Neural progenitor cell (in vitro differentiated cells): ENCODE measurements at regions not wholly inside any gene's neighbourhood (a gene's known extent, or its start where the extent isn't known, plus 50 kb on each side); places are given as distances from the start of the nearest gene placed in this dataset.

ENCODE experiments used
- DNase-seq: peaks from one replicate; pipeline ENCODE4 v3.0.0-alpha.2; 2016; ENCODE audit warnings: low spot score
- H2AFZ ChIP-seq: fragments of 200-600 bp; sonication (generic); replicated peaks from 2 replicates; pipeline ENCODE4 v1.6.1; 2016; ENCODE audit warnings: antibody characterized with exemption
- H3F3A ChIP-seq: fragments of 200-600 bp; sonication (generic); 2 replicates; pipeline ENCODE4 v1.6.1; 2016; ENCODE audit warnings: antibody characterized with exemption, low read depth
- H3K27ac ChIP-seq: fragments of 200-600 bp; sonication (generic); 2 replicates; pipeline ENCODE4 v1.5.1; 2016; ENCODE audit warnings: mild to moderate bottlenecking
- H3K27me3 ChIP-seq: fragments of 200-600 bp; sonication (generic); 2 replicates; pipeline ENCODE4 v1.6.1; 2016; ENCODE audit warnings: mild to moderate bottlenecking, moderate library complexity
- H3K36me3 ChIP-seq: fragments of 200-600 bp; sonication (generic); 2 replicates; pipeline ENCODE4 v1.5.1; 2016
- H3K4me1 ChIP-seq: fragments of 200-600 bp; sonication (generic); 2 replicates; pipeline ENCODE4 v1.6.1; 2016; ENCODE audit warnings: mixed run types
- H3K4me2 ChIP-seq: fragments of 200-600 bp; sonication (generic); 2 replicates; pipeline ENCODE4 v1.6.1; 2016
- H3K4me3 ChIP-seq: fragments of 200-600 bp; sonication (generic); 2 replicates; pipeline ENCODE4 v1.5.1; 2016
- H3K79me2 ChIP-seq: fragments of 200-600 bp; sonication (generic); 2 replicates; pipeline ENCODE4 v1.6.1; 2016; ENCODE audit warnings: low read depth
- H3K9ac ChIP-seq: fragments of 200-600 bp; sonication (generic); 2 replicates; pipeline ENCODE4 v1.6.1; 2016
- H3K9me3 ChIP-seq: fragments of 200-600 bp; sonication (generic); 2 replicates; pipeline ENCODE4 v1.5.1; 2016; ENCODE audit warnings: low read depth
- H4K20me1 ChIP-seq: fragments of 200-600 bp; sonication (generic); 2 replicates; pipeline ENCODE4 v1.6.1; 2016; ENCODE audit warnings: low read depth
- H3K27ac Mint-ChIP-seq: 3 replicates; pipeline ENCODE4 v1.8.0; 2021; ENCODE audit warnings: mixed read lengths
- H3K27me3 Mint-ChIP-seq: 2 replicates; pipeline ENCODE4 v1.8.0; 2022; ENCODE audit warnings: low read depth, mild to moderate bottlenecking, inconsistent platforms, moderate library complexity, mixed read lengths; ENCODE audit not compliant: insufficient read depth
- H3K36me3 Mint-ChIP-seq: 3 replicates; pipeline ENCODE4 v1.8.0; 2021; ENCODE audit warnings: mixed read lengths
- H3K4me1 Mint-ChIP-seq: 3 replicates; pipeline ENCODE4 v1.8.0; 2021; ENCODE audit warnings: mixed read lengths
- H3K4me3 Mint-ChIP-seq: 3 replicates; pipeline ENCODE4 v1.8.0; 2021; ENCODE audit warnings: mild to moderate bottlenecking, moderate library complexity, mixed read lengths
- H3K9me3 Mint-ChIP-seq: 3 replicates; pipeline ENCODE4 v1.8.0; 2020; ENCODE audit warnings: mixed read lengths
- EZH2 ChIP-seq: fragments of 200-600 bp; sonication (generic); IDR thresholded peaks from 2 replicates; pipeline ENCODE4 v1.6.1; 2017; ENCODE audit warnings: antibody characterized with exemption, mild to moderate bottlenecking, moderate library complexity
- EZH2phosphoT487 ChIP-seq: fragments of 200-600 bp; sonication (generic); IDR thresholded peaks from 2 replicates; pipeline ENCODE4 v1.6.1; 2017; ENCODE audit warnings: antibody characterized with exemption
- TF ChIP-seq, protein P1 (sequence below): fragments of 200-600 bp; sonication (generic); IDR thresholded peaks from 2 replicates; pipeline ENCODE4 v1.5.1; 2017; ENCODE audit warnings: antibody characterized with exemption, mild to moderate bottlenecking

DNA sequence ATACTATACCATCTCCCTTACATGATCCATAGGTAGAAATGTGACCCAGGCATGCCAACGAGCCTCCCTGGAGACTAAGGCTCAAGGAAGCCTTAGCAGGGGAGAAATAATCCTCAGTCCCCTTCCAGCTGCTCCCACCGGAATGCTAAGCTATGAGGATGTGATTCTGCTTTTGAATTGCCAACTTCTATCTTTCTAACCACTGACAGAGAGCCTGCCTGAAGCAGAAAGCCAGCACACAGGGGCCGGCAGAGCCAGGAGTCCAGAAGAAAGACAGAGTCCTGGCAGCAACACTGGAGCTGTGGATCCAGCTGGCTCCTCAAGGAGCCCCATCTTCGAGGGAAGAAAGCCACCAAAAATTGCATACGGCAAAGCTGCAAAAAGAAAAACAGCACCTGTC is 579.6 kb upstream of the CDH5 start:
- no peak overlapping the region for H3K4me3 Mint-ChIP-seq

DNA sequence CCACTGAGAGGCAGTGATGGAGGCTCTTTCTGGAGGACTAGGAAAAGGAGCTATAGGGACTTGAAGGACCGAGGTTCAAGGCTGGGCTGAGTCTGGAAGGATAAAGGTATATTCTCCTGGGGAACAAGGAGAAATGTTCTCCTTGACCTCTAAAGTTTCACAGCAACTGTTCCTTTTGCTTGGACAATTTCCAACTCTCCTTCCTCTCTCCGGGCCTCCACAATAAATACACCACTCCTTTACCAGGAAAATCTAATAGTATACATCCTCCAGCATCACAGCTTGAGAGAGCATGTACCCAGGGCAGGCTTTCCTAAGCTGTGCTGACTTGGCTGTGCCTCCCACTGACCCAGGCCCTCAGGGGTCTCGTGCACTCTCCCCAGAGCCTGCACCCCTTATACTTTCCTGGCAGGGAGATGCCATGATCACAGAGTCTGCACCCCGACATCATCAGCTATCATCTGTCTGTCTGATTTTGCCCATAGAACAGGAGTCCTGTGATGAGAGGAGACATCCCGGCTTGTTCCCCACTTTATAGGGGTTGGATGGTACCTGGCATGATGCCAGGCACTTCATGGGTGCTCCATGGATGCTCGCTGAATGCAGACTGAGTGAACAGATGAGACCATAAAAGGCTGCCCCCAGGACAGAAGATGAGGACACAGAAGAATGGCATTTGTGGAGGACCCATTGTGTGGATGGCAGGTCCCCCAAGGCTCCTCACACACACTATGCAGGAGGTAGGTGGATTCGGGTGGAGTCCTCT is 582.6 kb upstream of the CDH5 start:
- no peaks in the 10 kb centered on the region for H3K79me2 ChIP-seq
- no peaks in the 10 kb centered on the region for H3K36me3 Mint-ChIP-seq
- no peaks in the 10 kb centered on the region for H3K4me1 Mint-ChIP-seq
- no peak for DNase-seq
- H3K36me3 ChIP-seq = no peaks in the 10 kb centered on the region
- no peak overlapping the region for H3K4me3 Mint-ChIP-seq
- no peak overlapping the region for H3K27ac ChIP-seq
- H3K4me3 ChIP-seq = no peak overlapping the region
- no peak overlapping the region for H3K4me2 ChIP-seq
- H4K20me1 ChIP-seq = no peaks in the 10 kb centered on the region
- peaks cover 7% of the 10 kb centered on the region for H3K9me3 Mint-ChIP-seq
- H3K9me3 ChIP-seq = no peaks in the 10 kb centered on the region
- TF ChIP-seq, protein P1, sequence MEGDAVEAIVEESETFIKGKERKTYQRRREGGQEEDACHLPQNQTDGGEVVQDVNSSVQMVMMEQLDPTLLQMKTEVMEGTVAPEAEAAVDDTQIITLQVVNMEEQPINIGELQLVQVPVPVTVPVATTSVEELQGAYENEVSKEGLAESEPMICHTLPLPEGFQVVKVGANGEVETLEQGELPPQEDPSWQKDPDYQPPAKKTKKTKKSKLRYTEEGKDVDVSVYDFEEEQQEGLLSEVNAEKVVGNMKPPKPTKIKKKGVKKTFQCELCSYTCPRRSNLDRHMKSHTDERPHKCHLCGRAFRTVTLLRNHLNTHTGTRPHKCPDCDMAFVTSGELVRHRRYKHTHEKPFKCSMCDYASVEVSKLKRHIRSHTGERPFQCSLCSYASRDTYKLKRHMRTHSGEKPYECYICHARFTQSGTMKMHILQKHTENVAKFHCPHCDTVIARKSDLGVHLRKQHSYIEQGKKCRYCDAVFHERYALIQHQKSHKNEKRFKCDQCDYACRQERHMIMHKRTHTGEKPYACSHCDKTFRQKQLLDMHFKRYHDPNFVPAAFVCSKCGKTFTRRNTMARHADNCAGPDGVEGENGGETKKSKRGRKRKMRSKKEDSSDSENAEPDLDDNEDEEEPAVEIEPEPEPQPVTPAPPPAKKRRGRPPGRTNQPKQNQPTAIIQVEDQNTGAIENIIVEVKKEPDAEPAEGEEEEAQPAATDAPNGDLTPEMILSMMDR = no peak
- no peak for TF ChIP-seq EZH2
- TF ChIP-seq EZH2phosphoT487 = no peak
- no peak overlapping the region for H2AFZ ChIP-seq
- H3K27me3 ChIP-seq = no peaks in the 10 kb centered on the region
- H3K27ac Mint-ChIP-seq = no peak overlapping the region
- H3K9ac ChIP-seq = no peak overlapping the region
- H3K27me3 Mint-ChIP-seq = peaks cover 6% of the 10 kb centered on the region
- H3K4me1 ChIP-seq = peaks cover 5% of the 10 kb centered on the region
- no peaks in the 10 kb centered on the region for H3F3A ChIP-seq

More for the DNA sequence above, 579.6 kb upstream of the CDH5 start:
- Histone ChIP-seq H3F3A (no peaks in the 10 kb centered on the region), H2AFZ (peak overlapping the region; percentile 5), H3K4me3 (no peak overlapping the region), H3K9me3 (no peaks in the 10 kb centered on the region), H3K9ac (no peak overlapping the region), H3K27me3 (no peaks in the 10 kb centered on the region), H3K4me2 (no peak overlapping the region), H3K36me3 (no peaks in the 10 kb centered on the region), H3K27ac (no peak overlapping the region), H4K20me1 (no peaks in the 10 kb centered on the region), H3K79me2 (no peaks in the 10 kb centered on the region), H3K4me1 (peaks cover 5% of the 10 kb centered on the region)
- peaks cover 11% of the 10 kb centered on the region for H3K27me3 Mint-ChIP-seq
- peaks cover 6% of the 10 kb centered on the region for H3K4me1 Mint-ChIP-seq
- H3K9me3 Mint-ChIP-seq = peaks cover 2% of the 10 kb centered on the region
- TF ChIP-seq EZH2phosphoT487 (no peak), EZH2 (no peak)
- TF ChIP-seq, protein P1 = no peak
- no peak overlapping the region for H3K27ac Mint-ChIP-seq
- H3K36me3 Mint-ChIP-seq = no peaks in the 10 kb centered on the region
- no peak for DNase-seq

DNA sequence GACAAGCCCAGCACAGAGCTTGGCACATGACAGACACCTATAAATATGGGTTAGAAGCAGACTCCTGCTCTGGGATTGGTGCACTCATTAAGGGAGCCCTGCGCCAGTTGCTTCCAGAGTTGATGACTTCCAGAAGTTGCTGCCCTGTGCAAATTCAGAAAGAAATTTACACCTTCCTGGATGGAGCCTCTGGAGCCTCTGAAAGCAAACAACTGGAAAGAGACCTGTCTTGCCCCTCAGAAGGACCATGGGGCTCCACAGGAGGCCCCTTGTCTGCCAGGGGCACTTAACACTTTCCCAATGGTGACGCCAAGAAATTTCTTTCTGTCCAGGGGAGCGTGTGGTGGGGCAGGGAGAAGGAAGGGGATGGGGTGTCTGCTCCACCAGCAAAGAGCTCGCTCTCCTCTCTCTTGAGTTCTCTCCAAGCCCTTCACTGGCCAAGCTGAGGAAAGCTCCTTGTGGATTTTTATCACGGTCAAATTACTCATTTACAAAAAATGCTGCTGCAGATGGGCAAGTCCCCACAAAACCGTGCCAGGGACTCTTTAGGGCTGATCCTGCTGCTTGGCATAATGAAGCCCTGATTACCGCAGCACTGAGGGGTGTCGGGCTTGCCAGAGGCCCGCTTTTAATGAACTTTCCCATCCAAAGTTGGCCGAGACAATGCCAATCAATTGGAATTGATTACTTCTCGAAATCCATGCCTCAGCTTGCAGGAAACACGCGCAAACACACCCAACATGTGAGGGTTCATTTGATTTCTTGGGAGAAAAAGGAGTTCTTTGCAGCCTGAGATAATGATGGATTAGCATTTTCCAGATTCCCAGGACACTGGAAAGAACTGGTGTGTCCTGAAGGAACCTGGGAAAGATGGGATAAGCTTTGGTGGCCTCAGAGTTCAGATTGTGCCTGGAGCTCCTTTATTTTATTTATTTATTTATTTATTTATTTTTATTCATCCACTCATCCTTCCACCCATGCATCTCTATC is 583.6 kb upstream of the CDH5 start:
- Mint-ChIP-seq H3K27me3 (peaks cover 6% of the 10 kb centered on the region), H3K27ac (no peak overlapping the region), H3K4me1 (no peaks in the 10 kb centered on the region), H3K4me3 (no peak overlapping the region), H3K36me3 (no peaks in the 10 kb centered on the region), H3K9me3 (peaks cover 7% of the 10 kb centered on the region)
- peaks cover 5% of the 10 kb centered on the region for H3K4me1 ChIP-seq
- no peak overlapping the region for H3K27ac ChIP-seq
- TF ChIP-seq EZH2 (no peak), EZH2phosphoT487 (no peak)
- TF ChIP-seq, protein P1 = no peak
- no peaks in the 10 kb centered on the region for H3K9me3 ChIP-seq
- DNase-seq = no peak
- no peak overlapping the region for H3K4me3 ChIP-seq
- no peaks in the 10 kb centered on the region for H3K36me3 ChIP-seq
- no peaks in the 10 kb centered on the region for H4K20me1 ChIP-seq
- H3F3A ChIP-seq = no peaks in the 10 kb centered on the region
- no peaks in the 10 kb centered on the region for H3K79me2 ChIP-seq
- H3K9ac ChIP-seq = no peak overlapping the region
- no peak overlapping the region for H3K4me2 ChIP-seq
- no peaks in the 10 kb centered on the region for H3K27me3 ChIP-seq
- no peak overlapping the region for H2AFZ ChIP-seq
